EH (cell line): ENCODE measurements at regions not wholly inside any gene's neighbourhood (a gene's known extent, or its start where the extent isn't known, plus 50 kb on each side); places are given as distances from the start of the nearest gene placed in this dataset.
"Not testable (repeated sequence)": the region's sequence is repeated elsewhere in the genome, so short reads cannot be mapped to it uniquely, and the experiment has no call there.

Experiments used
- DNase-seq: peaks from one replicate; pipeline ENCODE4 v3.0.0-alpha.2; 2015; ENCODE audit warnings: low read depth

DNA sequence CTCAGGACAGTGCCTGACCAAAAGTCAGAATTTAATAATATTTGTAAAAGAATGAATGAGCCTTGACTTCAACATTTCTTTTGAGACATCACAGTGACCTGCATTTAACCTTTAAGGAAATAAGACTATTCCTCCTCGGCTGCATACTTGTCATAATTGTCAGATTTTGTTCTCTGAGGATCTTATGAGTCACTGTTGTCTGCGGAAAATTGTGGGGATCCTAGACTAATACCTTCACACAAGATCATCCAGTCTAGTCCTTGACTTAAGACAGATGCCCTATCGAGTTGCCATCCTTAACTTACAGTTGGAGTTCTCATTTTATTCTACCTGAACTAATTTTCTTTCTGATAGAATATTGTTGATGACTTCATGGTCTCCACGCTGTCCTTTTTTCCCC lies 198.4 kb downstream of the DLEU7 start:
- peak; percentile 79 for DNase-seq

DNA sequence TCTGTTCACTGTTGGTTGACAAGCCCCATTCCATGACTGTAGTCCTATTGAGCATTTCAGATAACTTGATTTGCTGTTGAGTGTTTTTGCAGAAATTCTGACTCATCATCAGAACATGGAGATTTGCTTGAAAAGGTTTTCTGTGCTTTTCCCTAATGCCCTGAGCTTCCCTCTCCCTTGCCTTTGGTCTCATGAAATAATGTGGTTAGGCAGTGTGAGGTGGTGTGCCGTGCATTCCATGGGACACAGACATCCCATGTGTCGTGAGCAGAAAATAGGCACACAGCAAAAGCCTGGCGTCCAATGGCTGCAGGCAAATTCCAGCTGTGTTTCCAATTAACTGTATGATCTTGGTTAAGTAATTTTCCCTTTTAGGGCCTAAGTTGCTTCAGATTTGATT lies 197.4 kb downstream of the DLEU7 start:
- peak; percentile 85 for DNase-seq

DNA sequence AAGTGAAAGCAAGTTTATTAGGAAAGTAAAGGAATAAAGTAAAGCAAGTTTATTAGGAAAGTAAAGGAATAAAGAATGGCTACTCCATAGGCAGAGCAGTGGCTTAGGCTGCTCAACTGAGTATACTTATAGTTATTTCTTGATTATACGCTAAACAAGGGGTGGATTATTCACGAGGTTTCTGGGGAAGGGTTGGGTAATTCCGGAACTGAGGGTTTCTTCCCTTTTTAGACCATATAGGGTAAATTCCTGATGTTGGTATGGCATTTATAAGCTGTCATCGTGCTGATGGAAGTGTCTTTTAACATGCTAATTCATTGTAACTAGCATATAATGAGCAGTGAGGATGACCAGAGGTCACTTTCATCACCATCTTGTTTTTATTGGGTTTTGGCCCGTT lies 194.3 kb downstream of the DLEU7 start:
- peak; percentile 13 for DNase-seq

DNA sequence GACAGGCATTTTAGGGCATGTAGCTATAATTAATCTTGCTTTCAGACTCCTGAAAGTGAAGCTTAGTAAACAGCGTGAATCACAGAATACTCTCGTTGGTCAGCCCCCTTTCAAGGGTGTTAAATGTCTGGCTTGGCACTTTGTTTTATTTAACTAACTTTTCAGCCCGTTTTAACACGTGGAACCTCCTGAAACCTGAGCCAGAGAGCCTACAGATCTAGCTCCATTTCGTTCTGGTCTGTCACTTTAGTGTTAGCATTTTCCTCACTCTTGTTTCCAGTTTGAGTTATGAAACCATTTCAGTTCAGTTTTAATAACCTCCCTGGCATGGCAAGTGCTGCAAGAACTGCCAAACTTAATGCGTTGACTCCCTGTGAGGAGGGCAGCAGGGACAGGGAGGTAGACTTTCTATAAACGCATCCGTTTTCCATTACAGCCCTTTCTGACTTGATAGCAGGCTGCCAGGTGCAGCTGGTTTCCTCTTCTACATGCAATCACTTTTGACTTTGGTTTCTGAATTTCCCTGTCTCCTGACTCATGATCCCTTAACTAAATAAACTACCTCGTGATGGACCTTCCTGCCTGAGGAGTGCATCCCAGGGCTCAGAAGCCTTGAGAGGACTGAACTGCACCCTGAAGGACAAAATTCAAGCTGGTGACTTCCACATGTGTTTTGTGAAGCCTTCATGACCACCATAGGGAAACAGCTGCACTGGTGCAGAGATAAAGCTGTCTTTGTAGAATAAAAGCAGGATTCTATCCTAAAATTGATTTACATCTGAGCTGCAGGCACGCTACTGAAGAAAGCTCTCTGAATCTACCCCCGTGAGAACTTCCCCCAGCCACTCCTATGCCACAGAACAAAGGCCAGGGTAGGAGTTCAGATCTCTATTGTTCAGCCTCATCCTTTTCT lies 192.6 kb downstream of the DLEU7 start:
- peak; percentile 24 for DNase-seq

DNA sequence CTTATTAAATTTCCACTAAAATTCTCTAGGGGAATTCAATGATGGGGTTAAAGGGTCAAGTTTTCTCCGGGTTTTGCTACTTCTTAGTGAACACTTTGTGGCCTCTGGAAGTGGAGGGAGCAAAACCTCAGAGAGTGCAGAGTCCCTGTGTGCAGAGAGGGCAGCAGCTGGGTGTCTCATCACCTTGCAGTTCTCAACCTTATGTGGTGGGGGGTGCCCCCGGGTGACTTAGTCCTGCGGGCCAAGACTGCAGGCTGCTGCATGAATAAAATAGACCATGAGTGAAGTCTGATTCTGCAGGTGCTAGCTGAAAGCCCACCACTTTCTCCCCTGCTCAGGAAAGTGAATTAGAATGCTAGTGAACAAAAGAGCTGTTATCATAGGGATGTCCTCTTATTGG lies 191.6 kb downstream of the DLEU7 start:
- DNase-seq, result no peak

DNA sequence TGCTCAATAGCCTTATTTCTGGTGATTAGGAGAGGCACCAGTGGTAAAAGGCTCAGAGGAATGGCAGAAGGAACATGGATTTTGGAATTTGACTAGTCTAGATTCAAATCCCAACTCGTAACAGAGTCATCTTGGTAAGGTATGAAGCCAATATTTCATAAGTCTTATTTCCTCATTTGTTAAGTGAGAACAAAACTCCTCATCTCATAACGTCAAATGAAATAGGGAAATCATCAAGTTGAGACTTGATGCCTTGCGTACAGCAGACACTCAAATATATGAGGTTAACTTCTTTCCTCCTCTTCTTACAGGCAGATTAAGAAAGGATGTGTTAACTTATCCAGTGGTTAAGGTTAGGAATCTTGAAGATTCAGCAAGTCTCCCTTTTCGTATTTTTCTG lies 189.2 kb downstream of the DLEU7 start:
- DNase-seq, result no peak

DNA sequence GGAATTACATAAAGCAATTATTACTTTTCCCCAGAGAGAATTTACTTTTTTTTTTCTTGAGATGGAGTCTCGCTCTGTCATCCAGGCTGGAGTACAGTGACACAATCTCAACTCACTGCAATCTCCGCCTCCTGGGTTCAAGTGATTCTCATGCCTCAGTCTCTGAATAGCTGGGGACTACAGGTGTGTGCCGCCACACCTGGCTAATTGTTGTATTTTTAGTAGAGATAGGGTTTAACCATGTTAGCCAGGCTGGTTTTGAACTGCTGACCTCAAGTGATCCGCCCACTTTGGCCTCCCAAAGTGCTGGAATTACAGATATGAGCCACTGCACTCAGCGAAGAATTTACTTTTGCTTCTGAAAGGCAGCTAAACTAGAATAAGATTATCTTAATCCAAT lies 181.6 kb downstream of the DLEU7 start:
- not testable (repeated sequence) for DNase-seq

DNA sequence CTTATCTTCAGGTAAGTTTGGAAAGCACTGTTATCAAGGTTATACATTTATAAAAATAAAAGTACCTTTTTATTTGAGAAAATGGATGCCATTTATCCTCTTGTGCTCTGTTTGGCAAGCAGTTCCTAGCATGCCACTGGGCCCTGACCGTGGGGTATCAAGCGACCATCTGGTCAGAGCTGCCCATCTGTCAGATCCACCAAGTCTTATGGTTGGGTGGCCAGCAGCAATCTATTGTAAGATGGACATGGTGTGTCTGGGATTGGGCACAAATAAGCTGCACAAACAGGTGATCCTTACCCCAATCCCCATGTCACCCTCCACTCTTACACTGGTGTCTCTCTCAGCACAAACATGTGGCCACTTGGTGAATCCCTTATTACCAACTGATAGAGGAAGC lies 178.5 kb downstream of the DLEU7 start:
- DNase-seq, result no peak

DNA sequence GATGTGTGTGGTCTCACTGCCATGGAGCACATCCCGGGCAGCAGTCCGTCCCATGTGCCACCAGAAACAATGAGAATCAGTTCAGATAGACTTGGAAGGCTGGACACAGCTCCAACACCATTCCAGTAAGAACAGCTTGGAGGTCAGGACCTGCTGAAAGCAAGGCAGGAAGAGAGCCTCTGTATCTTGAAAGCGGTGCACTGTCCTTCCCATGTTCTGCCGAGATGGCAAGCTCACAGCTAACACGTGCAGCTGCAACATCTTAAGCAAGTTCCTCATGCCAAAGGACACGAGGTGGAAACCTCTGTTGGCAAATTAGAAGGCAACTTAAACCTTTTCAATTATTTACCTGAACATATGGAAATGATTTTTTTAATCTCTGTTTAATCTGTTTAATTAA lies 175.4 kb downstream of the DLEU7 start:
- DNase-seq, result no peak

DNA sequence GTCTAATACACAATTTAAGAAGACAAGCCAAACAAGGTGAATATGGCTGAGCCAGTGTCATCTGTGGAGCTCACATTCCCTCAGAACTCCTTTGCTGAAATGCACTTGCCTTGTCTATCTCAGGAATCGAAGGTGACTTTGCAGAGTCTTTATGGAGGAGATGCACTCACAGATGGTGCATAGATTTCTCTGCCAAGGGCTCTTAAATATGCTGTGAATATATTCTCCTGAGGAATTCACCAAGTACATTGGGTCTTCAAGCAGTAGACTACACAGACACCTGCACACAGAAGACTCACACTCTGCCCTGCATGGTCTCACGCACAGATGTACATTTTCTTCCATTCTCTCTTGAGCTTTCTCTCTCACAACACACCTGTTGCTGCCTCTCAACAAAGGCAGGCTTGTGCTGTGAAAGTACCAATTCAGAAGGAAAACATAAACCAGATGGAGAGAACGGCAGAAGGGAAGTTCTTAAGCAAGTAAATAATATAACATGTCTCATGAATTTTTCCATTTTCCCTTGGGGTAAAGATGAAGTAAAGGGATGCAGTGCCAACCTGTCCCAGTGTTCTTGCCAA lies 174.7 kb downstream of the DLEU7 start:
- DNase-seq, result no peak

DNA sequence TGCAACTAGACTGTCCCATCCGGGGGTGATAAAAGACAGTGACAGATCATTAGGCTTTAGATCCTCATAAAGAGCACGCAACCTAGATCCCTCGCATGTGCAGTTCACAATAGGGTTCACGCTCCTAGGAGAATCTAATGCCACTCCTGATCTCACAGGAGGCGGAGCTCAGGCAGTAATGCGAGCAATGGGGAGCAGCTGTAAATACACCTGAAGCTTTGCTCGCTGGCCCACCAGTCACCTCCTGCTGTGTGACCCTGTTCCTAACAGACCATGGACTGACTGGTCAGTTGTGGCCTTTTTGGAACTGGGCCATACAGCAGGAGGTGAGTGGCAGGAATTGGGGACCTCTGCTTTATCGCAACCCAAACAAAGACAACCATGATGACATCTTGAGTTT lies 173.2 kb downstream of the DLEU7 start:
- DNase-seq, result no peak

DNA sequence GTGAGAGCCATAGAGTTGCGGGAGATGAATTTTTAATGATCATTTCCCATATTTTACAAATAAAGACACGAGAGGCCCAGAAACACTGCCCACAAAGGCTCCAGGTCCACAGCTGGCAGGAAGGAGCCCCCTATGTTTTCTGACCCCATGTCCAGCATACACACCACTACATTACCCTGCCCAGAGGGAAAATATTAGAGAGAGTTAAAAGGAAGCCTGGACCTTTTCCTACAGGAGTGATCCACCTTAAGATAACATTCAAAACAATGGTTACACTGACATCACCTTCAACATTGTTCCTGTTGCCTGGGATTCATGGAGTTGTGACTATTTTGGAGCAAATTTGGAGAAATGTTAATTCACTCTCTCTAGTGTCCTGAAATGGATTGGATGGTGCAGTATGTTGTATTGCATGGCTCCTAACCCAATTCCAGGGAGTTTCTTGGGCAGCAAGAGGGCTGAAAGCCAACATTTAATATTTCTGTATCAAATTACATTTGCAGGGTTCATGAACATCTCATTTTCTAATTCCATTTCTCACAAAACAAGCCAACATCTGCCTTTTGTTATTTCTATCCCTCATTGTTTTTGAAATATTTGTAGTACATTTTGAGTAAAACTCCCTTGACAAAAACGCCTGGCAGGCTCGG lies 172.5 kb downstream of the DLEU7 start:
- no peak for DNase-seq

DNA sequence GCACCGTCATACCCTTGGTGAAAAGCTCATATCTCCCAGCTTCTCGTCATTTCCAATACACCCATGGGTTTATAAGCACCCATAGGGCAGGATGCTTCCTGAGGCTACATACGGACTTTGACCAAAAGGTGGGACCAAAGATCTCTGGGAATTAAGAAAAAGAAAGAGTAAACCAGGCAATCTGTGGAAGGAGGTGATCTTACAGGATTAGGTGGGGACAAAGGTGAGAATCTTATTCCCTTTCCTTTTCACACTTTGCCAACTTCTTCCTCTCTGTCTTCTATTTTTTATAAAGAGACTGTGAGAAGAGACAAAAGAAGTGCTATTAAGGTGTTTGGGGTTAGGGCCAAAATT lies 172.0 kb downstream of the DLEU7 start:
- DNase-seq, result no peak

DNA sequence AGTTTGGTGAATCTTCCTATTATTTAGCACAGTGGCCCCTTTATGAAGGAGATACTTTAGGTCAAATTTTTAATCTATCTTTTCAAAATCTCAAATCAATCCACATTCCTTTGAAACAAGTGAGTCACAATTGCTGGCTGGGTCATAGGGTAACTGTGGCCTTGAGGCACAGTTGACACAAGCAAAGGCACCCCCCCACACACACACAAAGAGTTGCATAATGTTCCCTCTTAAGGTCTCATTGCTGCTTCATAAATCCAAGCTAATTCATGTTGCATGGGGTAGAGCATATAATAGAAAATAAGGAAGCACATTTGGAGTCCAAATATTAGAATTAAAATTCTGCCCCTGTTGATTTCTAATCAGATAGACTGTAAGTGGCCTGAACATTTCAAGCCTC lies 171.5 kb downstream of the DLEU7 start:
- DNase-seq, result peak; percentile 35

DNA sequence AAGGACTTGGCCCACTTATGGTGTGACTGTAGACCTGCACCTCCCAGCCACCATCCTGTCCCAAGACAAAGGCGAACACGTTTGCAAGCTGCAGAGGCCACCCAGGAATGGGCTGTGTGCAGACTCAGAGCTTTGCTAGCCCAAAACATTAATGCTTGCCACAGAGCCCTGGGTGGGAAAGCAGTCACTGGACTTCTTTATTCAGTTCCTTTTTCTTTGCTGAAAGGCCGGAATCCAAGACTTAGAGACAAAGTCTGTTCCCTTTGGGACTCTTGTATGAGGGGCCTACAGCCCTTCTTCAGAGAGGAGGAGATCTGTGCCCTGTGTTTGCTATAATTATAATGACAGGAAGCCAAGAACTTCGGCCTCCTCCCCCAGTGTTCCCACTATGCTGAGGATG lies 167.8 kb downstream of the DLEU7 start:
- DNase-seq, result no peak

DNA sequence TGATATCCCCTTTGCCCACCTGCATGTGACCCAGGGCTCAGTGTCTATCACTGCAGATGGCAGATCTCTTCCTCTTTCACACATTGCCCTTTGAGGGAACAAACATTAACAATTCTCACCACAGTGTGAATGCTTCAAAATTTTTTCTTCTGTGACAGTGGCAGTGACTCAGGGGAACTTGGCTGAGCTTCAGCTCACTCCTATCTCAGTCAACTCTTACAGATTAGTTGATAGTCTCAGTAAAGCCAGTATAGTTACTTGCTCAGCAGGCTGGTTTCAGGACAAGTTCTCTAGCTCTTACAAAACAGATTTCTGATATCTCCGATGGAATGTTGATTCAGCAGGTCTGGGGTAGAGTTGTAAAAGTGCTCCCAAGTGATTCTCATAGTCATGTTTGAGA lies 166.9 kb downstream of the DLEU7 start:
- peak; percentile 89 for DNase-seq

DNA sequence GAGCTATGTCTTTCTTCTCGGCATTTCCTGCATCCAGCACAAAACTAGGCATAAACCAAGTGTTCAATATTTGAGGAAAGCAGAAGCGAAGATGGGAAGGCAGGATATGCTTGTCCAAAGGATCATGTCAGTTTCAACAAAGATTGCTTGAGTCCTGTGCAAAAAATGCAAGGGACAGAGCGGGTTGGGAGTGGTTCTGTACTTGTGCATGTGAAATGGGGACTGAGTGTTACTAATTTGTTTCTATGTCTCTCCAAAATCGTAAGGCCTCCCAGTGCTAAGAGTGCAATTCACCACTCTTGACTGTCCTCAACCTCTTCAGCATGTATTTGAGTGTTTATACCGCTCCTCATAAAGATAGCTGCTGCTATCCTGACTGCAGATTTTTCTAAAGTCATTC lies 166.2 kb downstream of the DLEU7 start:
- DNase-seq, result no peak

DNA sequence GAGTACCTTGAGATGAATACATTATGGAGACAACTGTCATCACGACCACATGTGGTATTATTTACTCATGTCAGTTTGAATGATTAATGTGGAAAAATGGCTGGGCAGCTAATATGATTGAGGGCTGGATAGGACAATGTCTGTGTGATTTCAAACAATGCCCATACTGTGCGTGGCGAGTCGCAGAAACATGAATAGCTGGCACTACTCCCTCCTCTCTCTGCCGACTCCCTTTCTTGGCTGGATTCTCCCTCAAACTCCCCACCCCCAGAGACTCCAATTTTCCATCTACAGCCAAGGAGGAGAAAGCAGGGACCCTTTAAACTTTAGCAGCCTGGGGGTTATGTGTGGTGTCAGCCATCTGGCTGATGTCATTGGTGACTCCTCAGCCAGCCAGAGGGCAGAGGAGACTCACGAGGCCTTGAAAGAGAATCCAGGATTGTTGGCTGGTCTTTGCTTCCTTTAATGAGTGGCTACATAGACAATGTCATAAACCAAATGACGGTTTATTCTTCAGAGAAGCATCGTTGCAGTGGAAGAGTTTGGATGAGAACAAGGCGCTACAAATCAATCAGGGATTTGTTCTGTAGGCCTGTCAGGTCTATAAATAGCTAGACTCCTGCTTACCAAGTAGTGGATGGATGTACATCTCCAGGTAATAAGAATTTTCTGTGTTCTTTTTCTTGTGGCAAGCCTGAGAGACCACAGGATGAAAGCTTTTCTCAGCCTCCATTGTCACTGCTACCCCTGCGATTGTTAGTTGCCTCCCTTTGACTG lies 165.6 kb downstream of the DLEU7 start:
- DNase-seq, result peak; percentile 55

DNA sequence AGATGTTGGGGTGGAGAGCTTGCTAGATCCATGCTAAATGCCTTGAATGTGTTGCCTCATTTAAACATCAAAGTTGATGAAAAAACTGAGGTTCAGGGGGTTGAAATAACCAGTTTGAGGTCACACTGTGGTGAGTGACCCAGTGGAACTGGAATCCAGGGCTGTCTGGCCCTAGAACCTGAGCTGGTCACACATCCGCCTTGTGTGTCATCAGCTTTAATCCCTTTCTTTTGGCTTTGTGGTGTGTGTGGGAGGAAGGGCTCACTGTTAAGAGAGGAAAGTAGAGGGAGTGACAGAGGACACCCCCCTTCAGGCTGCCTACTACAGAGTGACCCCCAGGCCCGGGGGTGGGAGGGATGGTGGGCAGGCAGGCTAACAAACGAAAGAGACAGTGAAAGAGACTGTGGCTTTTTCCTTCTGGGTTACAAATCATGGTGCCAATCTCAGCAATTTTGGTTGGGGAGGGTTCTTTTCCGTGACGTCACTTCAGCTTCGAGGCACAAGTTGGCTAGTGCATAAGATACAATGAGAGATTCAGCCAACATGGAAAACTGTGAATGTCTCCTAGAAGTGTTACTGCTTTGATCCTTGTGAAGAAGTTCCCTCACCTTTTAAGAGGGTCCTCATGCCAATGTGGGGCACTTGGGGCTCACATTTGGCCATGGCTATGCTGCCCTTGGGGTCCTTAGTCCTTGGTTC lies 164.9 kb downstream of the DLEU7 start:
- DNase-seq, result peak; percentile 93

DNA sequence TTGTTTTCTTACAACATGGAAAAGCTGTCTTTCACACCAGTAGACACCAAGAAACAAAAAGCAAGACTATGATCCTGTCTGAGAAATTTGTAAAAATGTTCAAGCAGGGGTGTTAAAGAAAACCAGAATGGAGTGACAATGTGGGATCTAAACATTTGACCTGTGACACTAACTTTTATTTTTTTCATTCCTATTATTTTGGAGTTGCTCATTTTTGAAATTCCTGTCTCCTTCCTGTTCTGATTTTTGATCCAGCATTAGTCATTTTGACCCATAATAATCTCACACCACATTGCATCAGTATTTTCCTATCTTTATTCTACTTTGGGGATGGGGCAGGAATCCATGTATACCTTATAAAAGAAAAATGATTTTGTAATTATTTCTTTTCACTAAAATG lies 164.2 kb downstream of the DLEU7 start:
- DNase-seq, result peak; percentile 76

DNA sequence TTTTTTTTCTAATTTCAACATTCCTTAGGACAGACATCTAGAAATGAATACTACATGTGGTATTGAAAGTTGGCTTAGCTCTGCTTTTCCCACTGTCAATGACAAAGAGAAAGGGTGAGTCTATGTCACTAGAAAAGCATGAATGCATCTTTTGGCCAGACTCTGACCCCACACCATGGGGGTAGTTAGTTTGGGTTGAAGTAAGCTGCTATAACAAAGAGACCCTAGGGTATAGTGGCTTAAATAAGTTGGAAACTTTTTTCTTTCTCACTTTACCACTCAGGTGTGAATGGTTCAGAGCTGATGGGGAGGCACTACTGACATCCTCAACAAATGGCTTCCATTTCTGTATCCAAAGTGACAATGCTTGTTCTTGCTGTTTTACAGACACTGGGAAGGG lies 161.5 kb downstream of the DLEU7 start:
- DNase-seq, result no peak

DNA sequence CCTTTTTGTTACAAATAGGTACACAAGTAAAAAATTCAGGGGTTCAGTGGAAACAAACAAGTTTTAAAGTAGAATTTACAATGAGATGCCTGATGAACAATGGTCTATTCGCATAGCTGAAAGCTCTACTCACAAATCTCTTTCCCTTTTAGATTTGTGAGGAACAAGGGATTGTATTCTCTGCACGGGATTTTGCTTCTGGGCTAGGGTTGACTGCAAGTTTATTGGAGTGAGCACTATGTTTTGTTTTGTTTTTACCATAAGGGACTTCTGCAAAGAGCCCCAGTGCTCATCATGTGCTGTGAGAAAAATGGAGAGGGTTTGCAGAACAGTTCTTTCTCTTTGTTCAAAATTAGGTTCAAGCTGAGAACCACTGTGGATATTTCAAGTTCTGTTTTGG lies 160.5 kb downstream of the DLEU7 start:
- no peak for DNase-seq
